ENCODE measurements at regions not wholly inside any gene's neighbourhood (a gene's known extent, or its start where the extent isn't known, plus 50 kb on each side); places are given as distances from the start of the nearest gene placed in this dataset.

- in situ Hi-C loops (cut with MboI; ENCODE audit: low sequenced_read_pairs) = no loop called here
- Histone ChIP-seq H3K27me3 (ENCODE audit: low read depth) (no peaks in the 10 kb centered on the region), H3K4me3 (no peak overlapping the region), H3K4me1 (no peaks in the 10 kb centered on the region), H3K36me3 (replicated peaks) (no peaks in the 10 kb centered on the region), H3K9me3 (no peaks in the 10 kb centered on the region)
- no peak for DNase-seq (ENCODE audit: low spot score in 2 of 2)
Measured at GRCh38 chr2:4891394-4891793, 800.8 kb upstream of the SOX11 start.

- H3K4me3 ChIP-seq = no peak overlapping the region
- H3K9me3 ChIP-seq = no peaks in the 10 kb centered on the region
- H3K36me3 ChIP-seq (replicated peaks) = no peaks in the 10 kb centered on the region
- DNase-seq (ENCODE audit: low spot score in 2 of 2) = no peak
- in situ Hi-C loops (cut with MboI; ENCODE audit: low sequenced_read_pairs) = no loop called here
- H3K4me1 ChIP-seq = no peaks in the 10 kb centered on the region
- H3K27me3 ChIP-seq (ENCODE audit: low read depth) = no peaks in the 10 kb centered on the region
Measured at GRCh38 chr2:4895371-4895770, 796.8 kb upstream of the SOX11 start.

GRCh38 chr2:4898706-4899105 is 793.5 kb upstream of the SOX11 start:
- in situ Hi-C loops (cut with MboI; ENCODE audit: low sequenced_read_pairs) = no loop called here
- Histone ChIP-seq H3K9me3 (no peaks in the 10 kb centered on the region), H3K4me1 (no peaks in the 10 kb centered on the region), H3K36me3 (replicated peaks) (no peaks in the 10 kb centered on the region), H3K27me3 (ENCODE audit: low read depth) (no peaks in the 10 kb centered on the region), H3K4me3 (no peak overlapping the region)
- no peak for DNase-seq (ENCODE audit: low spot score in 2 of 2)

GRCh38 chr2:4900242-4900641 is 791.9 kb upstream of the SOX11 start:
- H3K4me1 ChIP-seq = no peaks in the 10 kb centered on the region
- in situ Hi-C loops (cut with MboI; ENCODE audit: low sequenced_read_pairs) = no loop called here
- no peak for DNase-seq (ENCODE audit: low spot score in 2 of 2)
- H3K4me3 ChIP-seq = no peak overlapping the region
- H3K36me3 ChIP-seq (replicated peaks) = no peaks in the 10 kb centered on the region
- H3K27me3 ChIP-seq (ENCODE audit: low read depth) = no peaks in the 10 kb centered on the region
- no peaks in the 10 kb centered on the region for H3K9me3 ChIP-seq

GRCh38 chr2:4900861-4901770 is 791.1 kb upstream of the SOX11 start:
- no peak for DNase-seq (ENCODE audit: low spot score in 2 of 2)
- in situ Hi-C loops (cut with MboI; ENCODE audit: low sequenced_read_pairs) = no loop called here
- Histone ChIP-seq H3K4me1 (no peaks in the 10 kb centered on the region), H3K36me3 (replicated peaks) (no peaks in the 10 kb centered on the region), H3K9me3 (no peaks in the 10 kb centered on the region), H3K4me3 (no peak overlapping the region), H3K27me3 (ENCODE audit: low read depth) (no peaks in the 10 kb centered on the region)

- H3K9me3 ChIP-seq = no peaks in the 10 kb centered on the region
- H3K27me3 ChIP-seq (ENCODE audit: low read depth) = no peaks in the 10 kb centered on the region
- no peaks in the 10 kb centered on the region for H3K36me3 ChIP-seq (replicated peaks)
- in situ Hi-C loops (cut with MboI; ENCODE audit: low sequenced_read_pairs) = no loop called here
- no peaks in the 10 kb centered on the region for H3K4me1 ChIP-seq
- H3K4me3 ChIP-seq = no peak overlapping the region
- DNase-seq (ENCODE audit: low spot score in 2 of 2) = no peak
Measured at GRCh38 chr2:4903656-4904348, 788.4 kb upstream of the SOX11 start.

- Histone ChIP-seq H3K27me3 (ENCODE audit: low read depth) (no peaks in the 10 kb centered on the region), H3K4me3 (no peak overlapping the region), H3K4me1 (no peaks in the 10 kb centered on the region), H3K9me3 (no peaks in the 10 kb centered on the region), H3K36me3 (replicated peaks) (no peaks in the 10 kb centered on the region)
- in situ Hi-C loops (cut with MboI; ENCODE audit: low sequenced_read_pairs) = no loop called here
- DNase-seq (ENCODE audit: low spot score in 2 of 2) = no peak
Measured at GRCh38 chr2:4908461-4908860, 783.7 kb upstream of the SOX11 start.

- DNase-seq (ENCODE audit: low spot score in 2 of 2) = no peak
- no peaks in the 10 kb centered on the region for H3K4me1 ChIP-seq
- no peaks in the 10 kb centered on the region for H3K27me3 ChIP-seq (ENCODE audit: low read depth)
- in situ Hi-C loops (cut with MboI; ENCODE audit: low sequenced_read_pairs) = no loop called here
- no peaks in the 10 kb centered on the region for H3K36me3 ChIP-seq (replicated peaks)
- no peaks in the 10 kb centered on the region for H3K9me3 ChIP-seq
- no peak overlapping the region for H3K4me3 ChIP-seq
Measured at GRCh38 chr2:4909346-4910009, 782.7 kb upstream of the SOX11 start.

- Histone ChIP-seq H3K4me1 (no peaks in the 10 kb centered on the region), H3K27me3 (ENCODE audit: low read depth) (no peaks in the 10 kb centered on the region), H3K36me3 (replicated peaks) (no peaks in the 10 kb centered on the region), H3K9me3 (no peaks in the 10 kb centered on the region), H3K4me3 (no peak overlapping the region)
- in situ Hi-C loops (cut with MboI; ENCODE audit: low sequenced_read_pairs) = no loop called here
- DNase-seq (ENCODE audit: low spot score in 2 of 2) = no peak
Measured at GRCh38 chr2:4914036-4914435, 778.1 kb upstream of the SOX11 start.

GRCh38 chr2:4914551-4914950 is 777.6 kb upstream of the SOX11 start:
- no peaks in the 10 kb centered on the region for H3K9me3 ChIP-seq
- no peak overlapping the region for H3K4me3 ChIP-seq
- no peak for DNase-seq (ENCODE audit: low spot score in 2 of 2)
- H3K4me1 ChIP-seq = no peaks in the 10 kb centered on the region
- H3K27me3 ChIP-seq (ENCODE audit: low read depth) = no peaks in the 10 kb centered on the region
- no peaks in the 10 kb centered on the region for H3K36me3 ChIP-seq (replicated peaks)
- in situ Hi-C loops (cut with MboI; ENCODE audit: low sequenced_read_pairs) = no loop called here

GRCh38 chr2:4915357-4915756 is 776.8 kb upstream of the SOX11 start:
- in situ Hi-C loops (cut with MboI; ENCODE audit: low sequenced_read_pairs) = no loop called here

GRCh38 chr2:4916094-4916493 is 776.1 kb upstream of the SOX11 start:
- in situ Hi-C loops (cut with MboI; ENCODE audit: low sequenced_read_pairs) = no loop called here
- no peaks in the 10 kb centered on the region for H3K36me3 ChIP-seq (replicated peaks)
- H3K4me3 ChIP-seq = no peak overlapping the region
- H3K27me3 ChIP-seq (ENCODE audit: low read depth) = no peaks in the 10 kb centered on the region
- H3K9me3 ChIP-seq = no peaks in the 10 kb centered on the region
- no peak for DNase-seq (ENCODE audit: low spot score in 2 of 2)
- H3K4me1 ChIP-seq = no peaks in the 10 kb centered on the region

More at GRCh38 chr2:4915357-4915756, 776.8 kb upstream of the SOX11 start:
- Histone ChIP-seq H3K4me1 (no peaks in the 10 kb centered on the region), H3K36me3 (replicated peaks) (no peaks in the 10 kb centered on the region), H3K4me3 (no peak overlapping the region), H3K9me3 (no peaks in the 10 kb centered on the region), H3K27me3 (ENCODE audit: low read depth) (no peaks in the 10 kb centered on the region)
- DNase-seq (ENCODE audit: low spot score in 2 of 2) = no peak

- Histone ChIP-seq H3K4me3 (no peak overlapping the region), H3K36me3 (replicated peaks) (no peaks in the 10 kb centered on the region), H3K9me3 (no peaks in the 10 kb centered on the region), H3K27me3 (ENCODE audit: low read depth) (no peaks in the 10 kb centered on the region), H3K4me1 (no peaks in the 10 kb centered on the region)
- no peak for DNase-seq (ENCODE audit: low spot score in 2 of 2)
- in situ Hi-C loops (cut with MboI; ENCODE audit: low sequenced_read_pairs) = no loop called here
Measured at GRCh38 chr2:4930704-4931103, 761.5 kb upstream of the SOX11 start.
